Tibial nerve (tissue), 4 donors: ENCODE measurements at regions not wholly inside any gene's neighbourhood (a gene's known extent, or its start where the extent isn't known, plus 50 kb on each side); places are given as distances from the start of the nearest gene placed in this dataset.

Source experiments
- DNase-seq, 2 donors: peaks; one replicate each; pipeline ENCODE4 v3.0.0-alpha.2; 2019; ENCODE audit warnings: low spot score in 2 of 2
- H3K27ac ChIP-seq, 4 donors: fragments of 200-600 bp; sonication (generic) in 3 of 4; one replicate each; pipeline ENCODE4 v1.5.1; 2017 to 2019; ENCODE audit warnings: mild to moderate bottlenecking in 1 of 4
- H3K27me3 ChIP-seq, 2 donors: fragments of 200-600 bp; sonication (generic) in 1 of 2; one replicate each; pipeline versions ENCODE4 v1.5.1 to v1.6.0; 2017 to 2019
- H3K36me3 ChIP-seq, 3 donors: fragments of 200-600 bp; sonication (generic); one replicate each; pipeline ENCODE4 v1.5.1; 2018 to 2019
- H3K4me1 ChIP-seq, 4 donors: fragments of 200-600 bp; sonication (generic) in 3 of 4; one replicate each; pipeline ENCODE4 v1.5.1; 2017 to 2019
- H3K4me3 ChIP-seq, 4 donors: fragments of 200-600 bp; sonication (generic) in 3 of 4; one replicate each; pipeline ENCODE4 v1.5.1; 2017 to 2019; ENCODE audit warnings: mild to moderate bottlenecking in 1 of 4, moderate library complexity in 1 of 4
- H3K9me3 ChIP-seq, 4 donors: fragments of 200-600 bp; sonication (generic) in 3 of 4; one replicate each; pipeline ENCODE4 v1.5.1; 2017 to 2019
- CTCF ChIP-seq, 5 experiments: fragments of 200-600 bp in 3 of 5; fragments of 450-650 bp in 2 of 5; sonication (generic) in 3 of 5; IDR thresholded peaks; one replicate each; pipeline ENCODE4 v1.5.1; 2016 to 2019; ENCODE audit warnings: antibody characterized with exemption in 5 of 5, mild to moderate bottlenecking in 3 of 5, moderate library complexity in 2 of 5
- EP300 ChIP-seq, 2 donors: sonication (generic); formaldehyde crosslinking; IDR thresholded peaks; one replicate each; pipeline ENCODE4 v1.6.1; 2017; ENCODE audit warnings: antibody characterized with exemption in 2 of 2, mild to moderate bottlenecking in 1 of 2
- POLR2A ChIP-seq, 2 donors: fragments of 450-650 bp; IDR thresholded peaks; one replicate each; pipeline ENCODE4 v1.6.1; 2017; ENCODE audit warnings: antibody characterized with exemption in 2 of 2, mild to moderate bottlenecking in 2 of 2, moderate library complexity in 2 of 2
- WGBS, 2 donors: methylation state at CpG; one replicate each; pipeline ENCODE4 v1.1.5; 2018; 5-methylcytosine and 5-hydroxymethylcytosine counted together

- no peak for DNase-seq
- Histone ChIP-seq H3K4me3 (no peak overlapping the region), H3K9me3 (no peaks in the 10 kb centered on the region), H3K27me3 (no peaks in the 10 kb centered on the region), H3K36me3 (no peaks in the 10 kb centered on the region), H3K4me1 (no peaks in the 10 kb centered on the region), H3K27ac (no peak overlapping the region)
- no peak for TF ChIP-seq CTCF (IDR thresholded peaks at IDR 0.05)
- TF ChIP-seq POLR2A (IDR thresholded peaks at IDR 0.05), result no peak
- TF ChIP-seq EP300 (IDR thresholded peaks at IDR 0.05), result no peak
- 72 to 79% methylated on average over 2 of the region's 2 CpGs for WGBS, 2 donors
Observed at GRCh38 chr2:16466821-16467151, 198.8 kb downstream of the CYRIA start.

GRCh38 chr2:16466133-16466820, 199.4 kb downstream of the CYRIA start:
- H3K4me3 ChIP-seq, result no peak overlapping the region
- H3K9me3 ChIP-seq, result no peaks in the 10 kb centered on the region
- no peak for TF ChIP-seq POLR2A (IDR thresholded peaks at IDR 0.05)
- TF ChIP-seq CTCF (IDR thresholded peaks at IDR 0.05), result no peak
- TF ChIP-seq EP300 (IDR thresholded peaks at IDR 0.05), result no peak
- no peak overlapping the region for H3K27ac ChIP-seq
- H3K27me3 ChIP-seq, result no peaks in the 10 kb centered on the region
- WGBS, 2 donors, result 48 to 55% methylated on average over 5 to 8 of the region's 8 CpGs
- DNase-seq, result no peak
- H3K4me1 ChIP-seq, result no peaks in the 10 kb centered on the region
- H3K36me3 ChIP-seq, result no peaks in the 10 kb centered on the region

GRCh38 chr2:16464641-16465040, 201.0 kb downstream of the CYRIA start:
- 75 to 86% methylated on average over 3 of the region's 3 CpGs for WGBS, 2 donors
- H3K4me3 ChIP-seq, result no peak overlapping the region
- H3K9me3 ChIP-seq, result no peaks in the 10 kb centered on the region
- no peak for DNase-seq
- H3K27me3 ChIP-seq, result no peaks in the 10 kb centered on the region
- H3K4me1 ChIP-seq, result no peaks in the 10 kb centered on the region
- H3K27ac ChIP-seq, result no peak overlapping the region
- TF ChIP-seq POLR2A (IDR thresholded peaks at IDR 0.05), result no peak
- TF ChIP-seq EP300 (IDR thresholded peaks at IDR 0.05), result no peak
- no peak for TF ChIP-seq CTCF (IDR thresholded peaks at IDR 0.05)
- no peaks in the 10 kb centered on the region for H3K36me3 ChIP-seq

- Histone ChIP-seq H3K4me3 (no peak overlapping the region), H3K9me3 (no peaks in the 10 kb centered on the region), H3K4me1 (no peaks in the 10 kb centered on the region), H3K27ac (no peak overlapping the region), H3K36me3 (no peaks in the 10 kb centered on the region), H3K27me3 (no peaks in the 10 kb centered on the region)
- no peak for DNase-seq
- TF ChIP-seq POLR2A (IDR thresholded peaks at IDR 0.05), result no peak
- no peak for TF ChIP-seq CTCF (IDR thresholded peaks at IDR 0.05)
- no peak for TF ChIP-seq EP300 (IDR thresholded peaks at IDR 0.05)
- WGBS, 2 donors, result 76 to 82% methylated on average over 5 of the region's 5 CpGs
Observed at GRCh38 chr2:16462958-16463357, 202.7 kb downstream of the CYRIA start.

- no peaks in the 10 kb centered on the region for H3K9me3 ChIP-seq
- TF ChIP-seq POLR2A (IDR thresholded peaks at IDR 0.05), result no peak
- no peak for TF ChIP-seq EP300 (IDR thresholded peaks at IDR 0.05)
- TF ChIP-seq CTCF (IDR thresholded peaks at IDR 0.05), result no peak
- no peaks in the 10 kb centered on the region for H3K36me3 ChIP-seq
- H3K4me1 ChIP-seq, result no peaks in the 10 kb centered on the region
- DNase-seq, result no peak
- WGBS, 2 donors, result 82 to 90% methylated on average over 4 of the region's 4 CpGs
- H3K27ac ChIP-seq, result no peak overlapping the region
- H3K4me3 ChIP-seq, result no peak overlapping the region
- no peaks in the 10 kb centered on the region for H3K27me3 ChIP-seq
Observed at GRCh38 chr2:16461672-16462071, 204.0 kb downstream of the CYRIA start.
